Neural cell (in vitro differentiated cells): ENCODE measurements at regions not wholly inside any gene's neighbourhood (a gene's known extent, or its start where the extent isn't known, plus 50 kb on each side); places are given as distances from the start of the nearest gene placed in this dataset.

Experiments used
- MXI1 ChIP-seq: fragments of 450-650 bp; conservative IDR thresholded peaks from 2 replicates; pipeline ENCODE4 v1.6.1; 2014; ENCODE audit warnings: antibody characterized with exemption, mild to moderate bottlenecking; ENCODE audit not compliant: poor library complexity, severe bottlenecking
- TF ChIP-seq, protein P1 (sequence below): fragments of 450-650 bp; IDR thresholded peaks from 2 replicates; pipeline ENCODE4 v1.5.1; 2014; ENCODE audit warnings: antibody characterized with exemption, mild to moderate bottlenecking, moderate library complexity; ENCODE audit not compliant: poor library complexity, severe bottlenecking

DNA sequence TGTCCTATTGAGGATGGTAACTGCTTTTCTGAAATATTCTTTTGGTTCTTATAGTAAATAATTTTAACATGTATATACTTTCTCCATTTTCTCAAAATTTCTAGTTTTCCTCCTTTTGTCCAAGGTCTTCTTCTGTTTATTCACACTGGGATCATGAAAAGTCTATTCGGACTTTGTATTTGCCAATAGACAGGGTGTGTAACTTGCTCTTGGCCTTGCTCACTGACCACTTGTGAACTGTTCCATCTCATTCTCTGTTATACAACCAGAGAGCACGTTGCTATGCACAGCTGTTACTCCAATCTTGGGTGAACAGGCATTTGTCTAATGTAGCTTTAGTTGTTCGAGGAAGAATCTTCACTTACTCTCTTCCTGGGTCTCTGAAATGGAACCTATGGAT, 388.9 kb downstream of the SH3GL2 start:
- TF ChIP-seq, protein P1, sequence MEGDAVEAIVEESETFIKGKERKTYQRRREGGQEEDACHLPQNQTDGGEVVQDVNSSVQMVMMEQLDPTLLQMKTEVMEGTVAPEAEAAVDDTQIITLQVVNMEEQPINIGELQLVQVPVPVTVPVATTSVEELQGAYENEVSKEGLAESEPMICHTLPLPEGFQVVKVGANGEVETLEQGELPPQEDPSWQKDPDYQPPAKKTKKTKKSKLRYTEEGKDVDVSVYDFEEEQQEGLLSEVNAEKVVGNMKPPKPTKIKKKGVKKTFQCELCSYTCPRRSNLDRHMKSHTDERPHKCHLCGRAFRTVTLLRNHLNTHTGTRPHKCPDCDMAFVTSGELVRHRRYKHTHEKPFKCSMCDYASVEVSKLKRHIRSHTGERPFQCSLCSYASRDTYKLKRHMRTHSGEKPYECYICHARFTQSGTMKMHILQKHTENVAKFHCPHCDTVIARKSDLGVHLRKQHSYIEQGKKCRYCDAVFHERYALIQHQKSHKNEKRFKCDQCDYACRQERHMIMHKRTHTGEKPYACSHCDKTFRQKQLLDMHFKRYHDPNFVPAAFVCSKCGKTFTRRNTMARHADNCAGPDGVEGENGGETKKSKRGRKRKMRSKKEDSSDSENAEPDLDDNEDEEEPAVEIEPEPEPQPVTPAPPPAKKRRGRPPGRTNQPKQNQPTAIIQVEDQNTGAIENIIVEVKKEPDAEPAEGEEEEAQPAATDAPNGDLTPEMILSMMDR = no peak
- TF ChIP-seq MXI1 = no peak
